Endothelial cell of umbilical vein (primary cell): ENCODE measurements at regions not wholly inside any gene's neighbourhood (a gene's known extent, or its start where the extent isn't known, plus 50 kb on each side); places are given as distances from the start of the nearest gene placed in this dataset.

Source experiments
- BruUV-seq: library from RNA; stranded (reverse); fragments of 400-500 nt; replicated peaks from 2 replicates; lab custom pipeline; 2021; lab: Mats Ljungman, UMichigan
- CTCF ChIA-PET: fragments of 300-600, 350-600 bp; sonication (Branson Sonifier 250); formaldehyde crosslinking; loops from one replicate; lab custom pipeline; 2021; ENCODE audit warnings: antibody characterized with exemption, inconsistent platforms; lab: Charles Lee
- POLR2A ChIA-PET: fragments of 300-600, 350-600 bp; sonication (Branson Sonifier 250); formaldehyde crosslinking; loops from one replicate; lab custom pipeline; 2021; ENCODE audit warnings: antibody characterized with exemption, inconsistent platforms; lab: Charles Lee
- DNase-seq: peaks from one replicate; pipeline ENCODE4 v3.0.0-alpha.2; 2011; ENCODE audit warnings: low read depth, low spot score
- FAIRE-seq: peaks from 2 replicates; lab custom pipeline; 2011; peaks lifted over from hg19 to GRCh38; lab: Jason Lieb, UNC
- H2AFZ ChIP-seq: 2 replicates; pipeline ENCODE4 v1.6.0; 2012; ENCODE audit warnings: low read depth, low read length, control low read depth, inconsistent platforms
- H3K27ac ChIP-seq: 2 replicates; pipeline ENCODE4 v1.5.1; 2011; ENCODE audit warnings: low read depth, mild to moderate bottlenecking, control low read depth, low read length, moderate library complexity; ENCODE audit not compliant: insufficient read depth
- H3K27me3 ChIP-seq, 2 experiments: 2 replicates each; pipeline versions ENCODE4 v1.6.0 to v1.6.1; 2011; ENCODE audit warnings: low read length in 2 of 2, mixed read lengths in 1 of 2; ENCODE audit not compliant: control insufficient read depth in 2 of 2, insufficient read depth in 2 of 2
- H3K36me3 ChIP-seq, 2 experiments: 2 replicates in 1 of 2; 3 replicates in 1 of 2; pipeline ENCODE4 v1.5.1; 2011; ENCODE audit warnings: low read length in 2 of 2, mild to moderate bottlenecking in 1 of 2, moderate library complexity in 1 of 2; ENCODE audit not compliant: control insufficient read depth in 2 of 2, insufficient read depth in 2 of 2; ENCODE audit errors: extremely low read depth in 1 of 2
- H3K4me1 ChIP-seq: 3 replicates; pipeline ENCODE4 v1.5.1; 2011; ENCODE audit warnings: mild to moderate bottlenecking, low read length; ENCODE audit not compliant: control insufficient read depth, insufficient read depth; ENCODE audit errors: extremely low read depth
- H3K4me2 ChIP-seq: 2 replicates; pipeline ENCODE4 v1.6.1; 2011; ENCODE audit warnings: low read length, control low read depth, mixed read lengths; ENCODE audit not compliant: insufficient read depth
- H3K4me3 ChIP-seq, 3 experiments: fragments of 200-600 bp in 1 of 3; sonication (generic), shearing (Covaris generic) in 1 of 3; replicated peaks in 1 of 3; 2 replicates each; pipeline ENCODE4 v1.5.1; 2011 to 2016; ENCODE audit warnings: control low read depth in 3 of 3, low read length in 3 of 3, mild to moderate bottlenecking in 2 of 3, inconsistent platforms in 1 of 3, low read depth in 1 of 3, moderate library complexity in 1 of 3; ENCODE audit not compliant: insufficient read depth in 1 of 3
- H3K79me2 ChIP-seq: 2 replicates; pipeline ENCODE4 v1.6.0; 2012; ENCODE audit warnings: low read length, inconsistent platforms; ENCODE audit not compliant: control insufficient read depth, insufficient read depth
- H3K9ac ChIP-seq: replicated peaks from 2 replicates; pipeline ENCODE3; 2011; ENCODE audit warnings: low read length, control low read depth; ENCODE audit not compliant: insufficient read depth; ENCODE audit errors: extremely low read depth
- H3K9me1 ChIP-seq: replicated peaks from 3 replicates; pipeline ENCODE4 v1.6.0; 2011; ENCODE audit warnings: mild to moderate bottlenecking, low read length; ENCODE audit not compliant: control insufficient read depth, insufficient read depth; ENCODE audit errors: extremely low read depth
- H3K9me3 ChIP-seq: replicated peaks from 2 replicates; pipeline ENCODE4 v1.5.1; 2012; ENCODE audit warnings: low read length, inconsistent platforms; ENCODE audit not compliant: control insufficient read depth, insufficient read depth
- H4K20me1 ChIP-seq: replicated peaks from 2 replicates; pipeline ENCODE3; 2011; ENCODE audit warnings: mild to moderate bottlenecking, low read length; ENCODE audit not compliant: control insufficient read depth, insufficient read depth; ENCODE audit errors: extremely low read depth
- CTCF ChIP-seq, 2 donors: IDR thresholded peaks; 1 replicate in 1 of 2; 2 replicates in 1 of 2; pipeline ENCODE4 v1.5.1; 2011; ENCODE audit warnings: low read length in 2 of 2, mild to moderate bottlenecking in 2 of 2, moderate library complexity in 2 of 2, control low read depth in 1 of 2, inconsistent platforms in 1 of 2, low read depth in 1 of 2; ENCODE audit not compliant: insufficient read depth in 1 of 2; ENCODE audit errors: extremely low read depth in 1 of 2
- EZH2 ChIP-seq: IDR thresholded peaks from 2 replicates; pipeline ENCODE4 v1.6.1; 2012; ENCODE audit warnings: borderline replicate concordance, low read depth, mild to moderate bottlenecking, moderate library complexity, low read length, inconsistent platforms; ENCODE audit not compliant: severe bottlenecking
- FOS ChIP-seq: IDR thresholded peaks from 2 replicates; pipeline ENCODE4 v1.6.1; 2011; ENCODE audit warnings: mild to moderate bottlenecking, low read length, moderate library complexity, borderline replicate concordance; ENCODE audit not compliant: insufficient read depth
- GATA2 ChIP-seq: IDR thresholded peaks from 2 replicates; pipeline ENCODE4 v1.7.0; 2011; ENCODE audit warnings: low read depth, mild to moderate bottlenecking, moderate library complexity, mixed read lengths, low read length; ENCODE audit not compliant: insufficient read length, insufficient read depth
- JUN ChIP-seq: IDR thresholded peaks from 2 replicates; pipeline ENCODE4 v1.6.1; 2011; ENCODE audit warnings: borderline replicate concordance, low read depth; ENCODE audit not compliant: insufficient read length, insufficient read depth
- MAX ChIP-seq: IDR thresholded peaks from 2 replicates; pipeline ENCODE4 v1.6.1; 2011; ENCODE audit not compliant: insufficient read depth, insufficient read length
- MYC ChIP-seq: IDR thresholded peaks from one replicate; pipeline ENCODE4 v1.6.1; 2011; ENCODE audit warnings: mild to moderate bottlenecking, low read depth, low read length
- POLR2A ChIP-seq: IDR thresholded peaks from 2 replicates; pipeline ENCODE4 v1.6.1; 2012; ENCODE audit warnings: low read depth, mild to moderate bottlenecking, control low read depth, low read length
- POLR2AphosphoS5 ChIP-seq: IDR thresholded peaks from 2 replicates; pipeline ENCODE4 v1.6.1; 2012; ENCODE audit warnings: low read depth, mild to moderate bottlenecking, control low read depth, low read length, moderate library complexity; ENCODE audit not compliant: insufficient read depth
- dilution Hi-C: fragments of 300-500 bp; cut with MboI; formaldehyde crosslinking; loops from one replicate; pipeline ENCODE4 v1.15.0; 2019; ENCODE audit warnings: low sequenced_read_pairs; ENCODE audit not compliant: extremely low pct_ligation_motif_present
- intact Hi-C: fragments of 100-400 bp; cut with micrococcal nuclease; formaldehyde crosslinking; loops from one replicate; pipeline ENCODE4 v1.10.0; 2022

GRCh38 chr4:31089815-31090214 lies 369.6 kb downstream of the PCDH7 start:
- no peaks in the 10 kb centered on the region for H3K9me3 ChIP-seq
- peaks cover 54% of the 10 kb centered on the region for H3K4me1 ChIP-seq
- POLR2A ChIA-PET = no interaction called here
- no peaks in the 10 kb centered on the region for H4K20me1 ChIP-seq
- H3K27me3 ChIP-seq = no peaks in the 10 kb centered on the region
- H3K79me2 ChIP-seq = no peaks in the 10 kb centered on the region
- TF ChIP-seq POLR2A = no peak
- no peak for TF ChIP-seq GATA2
- TF ChIP-seq CTCF (IDR thresholded peaks at IDR 0.05; ENCODE audit: extremely low read depth in 1 of 2, insufficient read depth in 1 of 2, low read depth in 1 of 2, low read length in 2 of 2) = no peak
- TF ChIP-seq FOS = no peak
- no peak for TF ChIP-seq POLR2AphosphoS5
- no peak for TF ChIP-seq EZH2
- TF ChIP-seq MAX = no peak
- TF ChIP-seq JUN = no peak
- no peak for TF ChIP-seq MYC
- CTCF ChIA-PET = interaction anchor here (1.0 to 2.3 kb wide), 4 partner anchors 44 to 376 kb away, joined by 3 to 14 read pairs (median 6); no protein-coding TSS in a partner anchor
- no peaks in the 10 kb centered on the region for H3K36me3 ChIP-seq
- no peak overlapping the region for H3K4me3 ChIP-seq
- no TSS peak for BruUV-seq
- H3K9ac ChIP-seq = no peak overlapping the region
- no peak overlapping the region for H2AFZ ChIP-seq
- no peaks in the 10 kb centered on the region for H3K9me1 ChIP-seq
- peak overlapping the region; percentile 54 for H3K4me2 ChIP-seq
- peak; percentile 80 for DNase-seq
- intact Hi-C loops = loop anchor here (2.0 to 10.0 kb wide), 4 partner anchors 17 to 555 kb away; no protein-coding TSS in a partner anchor
- peak overlapping the region; percentile 76 for H3K27ac ChIP-seq
- dilution Hi-C loops = no loop called here
- peak; percentile 40 for FAIRE-seq
